ENCODE measurements at regions not wholly inside any gene's neighbourhood (a gene's known extent, or its start where the extent isn't known, plus 50 kb on each side); places are given as distances from the start of the nearest gene placed in this dataset.

DNA sequence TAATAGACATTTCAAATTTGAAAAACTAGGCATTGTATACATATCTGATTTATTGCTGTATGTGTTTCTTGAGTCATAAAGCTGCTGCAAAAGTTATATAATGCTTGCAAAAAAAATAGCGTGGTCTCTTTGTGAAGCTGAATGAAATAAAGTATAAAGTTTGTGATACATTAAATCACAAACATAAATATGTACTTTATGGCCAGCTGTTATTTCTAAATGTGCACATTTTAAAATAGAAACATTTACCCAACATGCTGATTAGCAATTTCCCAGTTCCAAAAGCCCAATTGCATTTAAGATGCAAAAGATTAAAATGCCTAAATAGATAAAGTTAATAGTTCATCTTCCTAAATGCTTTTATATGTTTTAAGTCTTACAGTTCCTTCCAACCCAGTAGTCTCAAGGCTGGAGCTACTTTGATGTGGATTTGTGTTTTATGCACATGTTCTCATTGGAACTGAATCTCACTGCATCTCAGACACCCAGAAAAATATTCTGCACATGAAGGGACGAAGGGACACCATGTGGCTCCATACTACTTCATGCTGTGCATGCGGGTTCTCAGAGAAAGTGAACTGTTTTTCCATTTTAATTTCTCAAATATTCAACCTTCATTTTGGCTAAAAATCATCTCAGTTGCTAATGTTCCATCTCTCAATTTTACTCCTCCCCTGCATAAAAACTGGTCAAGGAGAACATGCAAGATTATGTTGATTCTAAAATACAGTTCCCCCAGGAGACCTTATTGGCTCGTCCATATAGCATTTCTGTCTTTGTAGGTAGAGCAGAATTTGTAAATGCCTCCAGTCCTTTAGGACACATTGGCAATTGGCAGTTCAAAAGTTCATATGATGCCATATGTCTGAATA lies 304.6 kb downstream of the MTX2 start:
- no peak for ATAC-seq
- H3K4me1 ChIP-seq = no peaks in the 10 kb centered on the region
- FAIRE-seq = no peak
- POLR2A ChIA-PET = no interaction called here
- no peak overlapping the region for H3K4me3 ChIP-seq
- no peak overlapping the region for H3K4me2 ChIP-seq
- no peaks in the 10 kb centered on the region for H3K9me3 ChIP-seq
- WGBS (ENCODE audit: missing lambda C conversion rate) = 75% methylated on average over 4 of the region's 4 CpGs
- CTCF ChIA-PET = interaction anchor here (0.7 to 3.6 kb wide), 5 partner anchors 10 to 443 kb away, joined by 3 to 18 read pairs (median 4); no protein-coding TSS in a partner anchor
- DNase-seq (ENCODE audit: low read depth in 1 of 2, low spot score in 1 of 2) = no peak
- no peak overlapping the region for H3K27ac ChIP-seq
- no peak for TF ChIP-seq CBX2 (IDR thresholded peaks at IDR 0.05; ENCODE audit: borderline replicate concordance, low read depth)

DNA sequence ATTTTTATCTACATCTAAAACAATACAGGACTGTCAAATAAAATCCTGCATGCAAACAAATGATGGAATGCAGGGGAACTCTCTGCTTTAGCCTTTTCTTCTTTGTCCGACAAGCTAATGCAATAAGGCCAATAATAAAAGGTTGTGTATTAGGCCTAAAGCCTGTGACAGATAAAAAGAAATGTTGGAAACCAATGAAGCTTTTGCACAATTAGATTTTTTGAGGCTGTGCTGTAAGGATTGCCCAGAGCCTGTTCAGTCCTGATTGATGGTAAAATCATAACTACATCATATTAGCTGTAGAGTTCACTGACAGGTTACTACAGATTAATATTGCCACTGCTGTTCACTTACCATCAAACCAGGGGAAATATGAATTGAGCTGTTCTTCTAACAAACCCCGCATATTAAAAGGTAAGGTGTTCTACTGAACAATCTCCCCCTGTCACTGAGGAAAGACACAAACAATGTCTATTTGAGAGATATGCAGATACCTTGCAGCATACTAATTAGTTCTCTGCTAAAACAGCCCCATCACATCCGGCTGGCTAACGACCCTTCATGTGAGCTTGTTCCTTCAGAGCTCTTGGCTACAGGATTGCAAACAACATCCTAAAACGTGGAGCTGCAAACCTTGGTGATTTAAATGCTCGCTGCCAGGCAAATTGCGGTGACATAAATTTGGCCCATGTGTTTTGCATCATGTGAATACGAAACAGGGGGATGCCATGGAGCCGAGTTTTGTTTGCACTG lies 305.4 kb downstream of the MTX2 start:
- no peak overlapping the region for H3K27ac ChIP-seq
- H3K4me2 ChIP-seq = no peak overlapping the region
- ATAC-seq (no peak), FAIRE-seq (no peak), DNase-seq (ENCODE audit: low read depth in 1 of 2, low spot score in 1 of 2) (no peak)
- no peak for TF ChIP-seq NR3C1 (IDR thresholded peaks at IDR 0.05)
- no peaks in the 10 kb centered on the region for H3K9me3 ChIP-seq
- CTCF ChIA-PET = interaction anchor here (1.3 to 2.6 kb wide), 5 partner anchors 11 to 434 kb away, joined by 3 to 12 read pairs (median 4); no protein-coding TSS in a partner anchor
- POLR2A ChIA-PET = no interaction called here
- H3K4me1 ChIP-seq = no peaks in the 10 kb centered on the region
- 74% methylated on average over 9 of the region's 9 CpGs for WGBS (ENCODE audit: missing lambda C conversion rate)
- no peak overlapping the region for H3K4me3 ChIP-seq

DNA sequence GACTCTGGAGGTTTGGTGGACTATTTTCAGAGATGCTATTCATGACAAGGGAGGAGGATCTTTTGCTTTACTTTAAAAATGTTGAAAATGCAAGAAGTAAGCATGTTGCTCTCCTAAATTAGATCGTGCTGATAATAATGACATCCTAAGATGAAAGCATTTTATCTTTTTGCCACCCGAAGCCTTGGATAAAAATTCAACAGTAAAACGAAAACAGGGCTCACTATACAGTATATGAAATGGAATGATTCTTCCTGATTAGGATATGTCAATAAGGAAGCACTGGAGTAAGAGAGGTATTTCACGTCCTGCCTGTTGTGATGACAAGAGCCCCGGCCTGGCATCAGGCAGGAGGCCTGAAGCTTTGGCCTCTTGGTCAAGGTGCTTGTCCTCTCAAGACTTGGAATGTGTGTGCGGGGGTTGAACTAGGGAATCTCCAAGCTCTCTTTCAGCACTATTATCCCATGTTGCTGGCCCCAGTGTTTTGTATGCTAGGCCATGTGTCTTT lies 306.0 kb downstream of the MTX2 start:
- Histone ChIP-seq H3K27ac (no peak overlapping the region), H3K9me3 (no peaks in the 10 kb centered on the region), H3K4me1 (no peaks in the 10 kb centered on the region), H3K4me2 (no peak overlapping the region), H3K4me3 (no peak overlapping the region)
- TF ChIP-seq HOXB13 (CRISPR knock-in tag; IDR thresholded peaks at IDR 0.05; ENCODE audit: low read depth) (no peak), HDAC2 (IDR thresholded peaks at IDR 0.05) (no peak), CBX2 (IDR thresholded peaks at IDR 0.05; ENCODE audit: borderline replicate concordance, low read depth) (no peak), BHLHE40 (IDR thresholded peaks at IDR 0.05; ENCODE audit: low read depth, low read length) (no peak), SREBF2 (IDR thresholded peaks at IDR 0.05) (no peak), GATA3 (IDR thresholded peaks at IDR 0.05; ENCODE audit: borderline replicate concordance) (no peak)
- TF ChIP-seq, protein P1, sequence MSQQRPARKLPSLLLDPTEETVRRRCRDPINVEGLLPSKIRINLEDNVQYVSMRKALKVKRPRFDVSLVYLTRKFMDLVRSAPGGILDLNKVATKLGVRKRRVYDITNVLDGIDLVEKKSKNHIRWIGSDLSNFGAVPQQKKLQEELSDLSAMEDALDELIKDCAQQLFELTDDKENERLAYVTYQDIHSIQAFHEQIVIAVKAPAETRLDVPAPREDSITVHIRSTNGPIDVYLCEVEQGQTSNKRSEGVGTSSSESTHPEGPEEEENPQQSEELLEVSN (IDR thresholded peaks at IDR 0.05; ENCODE audit: borderline replicate concordance, low read depth) = no peak
- no peak for DNase-seq (ENCODE audit: low read depth in 1 of 2, low spot score in 1 of 2)
- CTCF ChIA-PET = interaction anchor here (0.9 to 1.6 kb wide), 5 partner anchors 8 to 435 kb away, joined by 3 to 6 read pairs (median 4); no protein-coding TSS in a partner anchor
- POLR2A ChIA-PET = no interaction called here
- 82% methylated on average over 6 of the region's 6 CpGs for WGBS (ENCODE audit: missing lambda C conversion rate)
- no peak for FAIRE-seq
- ATAC-seq = no peak

DNA sequence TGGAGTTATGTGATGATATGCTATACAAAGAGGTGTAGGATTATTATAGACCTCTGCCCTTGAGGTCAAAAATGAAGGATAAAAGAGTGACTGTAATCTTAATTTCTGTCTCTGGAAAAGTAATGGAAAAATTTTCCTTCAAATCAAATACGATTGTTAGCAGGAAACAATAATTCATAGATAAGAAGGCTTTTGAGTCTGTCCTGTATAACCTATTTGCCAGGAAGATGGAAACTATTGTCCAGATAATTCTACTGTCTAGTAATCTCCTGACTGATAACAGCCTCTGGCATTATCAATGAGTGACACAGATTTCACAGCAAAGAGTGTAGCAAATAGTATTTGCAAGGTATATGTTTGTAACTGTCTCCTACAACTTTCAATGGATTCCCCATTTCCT lies 307.8 kb downstream of the MTX2 start:
- no peak overlapping the region for H3K4me2 ChIP-seq
- no peak for ATAC-seq
- no peak for DNase-seq (ENCODE audit: low read depth in 1 of 2, low spot score in 1 of 2)
- no peak overlapping the region for H3K4me3 ChIP-seq
- no peak for TF ChIP-seq ZNF302 (CRISPR knock-in tag; IDR thresholded peaks at IDR 0.05)
- no peak for TF ChIP-seq EHF (CRISPR knock-in tag; IDR thresholded peaks at IDR 0.05)
- TF ChIP-seq GATA3 (IDR thresholded peaks at IDR 0.05; ENCODE audit: borderline replicate concordance) = no peak
- TF ChIP-seq, protein P2, sequence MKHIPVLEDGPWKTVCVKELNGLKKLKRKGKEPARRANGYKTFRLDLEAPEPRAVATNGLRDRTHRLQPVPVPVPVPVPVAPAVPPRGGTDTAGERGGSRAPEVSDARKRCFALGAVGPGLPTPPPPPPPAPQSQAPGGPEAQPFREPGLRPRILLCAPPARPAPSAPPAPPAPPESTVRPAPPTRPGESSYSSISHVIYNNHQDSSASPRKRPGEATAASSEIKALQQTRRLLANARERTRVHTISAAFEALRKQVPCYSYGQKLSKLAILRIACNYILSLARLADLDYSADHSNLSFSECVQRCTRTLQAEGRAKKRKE (CRISPR knock-in tag; IDR thresholded peaks at IDR 0.05; ENCODE audit: low read depth) = no peak
- no peak for TF ChIP-seq FOSB (CRISPR knock-in tag; IDR thresholded peaks at IDR 0.05)
- no peak for TF ChIP-seq TP53 (CRISPR knock-in tag; IDR thresholded peaks at IDR 0.05)
- TF ChIP-seq, protein P3, sequence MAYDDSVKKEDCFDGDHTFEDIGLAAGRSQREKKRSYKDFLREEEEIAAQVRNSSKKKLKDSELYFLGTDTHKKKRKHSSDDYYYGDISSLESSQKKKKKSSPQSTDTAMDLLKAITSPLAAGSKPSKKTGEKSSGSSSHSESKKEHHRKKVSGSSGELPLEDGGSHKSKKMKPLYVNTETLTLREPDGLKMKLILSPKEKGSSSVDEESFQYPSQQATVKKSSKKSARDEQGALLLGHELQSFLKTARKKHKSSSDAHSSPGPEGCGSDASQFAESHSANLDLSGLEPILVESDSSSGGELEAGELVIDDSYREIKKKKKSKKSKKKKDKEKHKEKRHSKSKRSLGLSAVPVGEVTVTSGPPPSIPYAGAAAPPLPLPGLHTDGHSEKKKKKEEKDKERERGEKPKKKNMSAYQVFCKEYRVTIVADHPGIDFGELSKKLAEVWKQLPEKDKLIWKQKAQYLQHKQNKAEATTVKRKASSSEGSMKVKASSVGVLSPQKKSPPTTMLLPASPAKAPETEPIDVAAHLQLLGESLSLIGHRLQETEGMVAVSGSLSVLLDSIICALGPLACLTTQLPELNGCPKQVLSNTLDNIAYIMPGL (CRISPR knock-in tag; IDR thresholded peaks at IDR 0.05; ENCODE audit: borderline replicate concordance) = no peak
- TF ChIP-seq RAD21 (conservative IDR thresholded peaks at IDR 0.05 in 1 of 2, IDR thresholded peaks at IDR 0.05 in 1 of 2) = no peak
- TF ChIP-seq JUN (IDR thresholded peaks at IDR 0.05) = no peak
- TF ChIP-seq ESRRA (IDR thresholded peaks at IDR 0.05; ENCODE audit: borderline replicate concordance, low read length) = no peak
- TF ChIP-seq ZSCAN20 (CRISPR knock-in tag; IDR thresholded peaks at IDR 0.05) = no peak
- TF ChIP-seq, protein P1 (IDR thresholded peaks at IDR 0.05; ENCODE audit: borderline replicate concordance, low read depth) = no peak
- TF ChIP-seq, protein P4, sequence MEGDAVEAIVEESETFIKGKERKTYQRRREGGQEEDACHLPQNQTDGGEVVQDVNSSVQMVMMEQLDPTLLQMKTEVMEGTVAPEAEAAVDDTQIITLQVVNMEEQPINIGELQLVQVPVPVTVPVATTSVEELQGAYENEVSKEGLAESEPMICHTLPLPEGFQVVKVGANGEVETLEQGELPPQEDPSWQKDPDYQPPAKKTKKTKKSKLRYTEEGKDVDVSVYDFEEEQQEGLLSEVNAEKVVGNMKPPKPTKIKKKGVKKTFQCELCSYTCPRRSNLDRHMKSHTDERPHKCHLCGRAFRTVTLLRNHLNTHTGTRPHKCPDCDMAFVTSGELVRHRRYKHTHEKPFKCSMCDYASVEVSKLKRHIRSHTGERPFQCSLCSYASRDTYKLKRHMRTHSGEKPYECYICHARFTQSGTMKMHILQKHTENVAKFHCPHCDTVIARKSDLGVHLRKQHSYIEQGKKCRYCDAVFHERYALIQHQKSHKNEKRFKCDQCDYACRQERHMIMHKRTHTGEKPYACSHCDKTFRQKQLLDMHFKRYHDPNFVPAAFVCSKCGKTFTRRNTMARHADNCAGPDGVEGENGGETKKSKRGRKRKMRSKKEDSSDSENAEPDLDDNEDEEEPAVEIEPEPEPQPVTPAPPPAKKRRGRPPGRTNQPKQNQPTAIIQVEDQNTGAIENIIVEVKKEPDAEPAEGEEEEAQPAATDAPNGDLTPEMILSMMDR (IDR thresholded peaks at IDR 0.05) = no peak
- no peak for TF ChIP-seq KDM1A (IDR thresholded peaks at IDR 0.05; ENCODE audit: low read depth)
- no peak for TF ChIP-seq NFE2L2 (conservative IDR thresholded peaks at IDR 0.05; ENCODE audit: low read length)
- ChIA-PET CTCF (interaction anchor here (0.9 to 1.9 kb wide), 2 partner anchors 122 to 437 kb away, joined by 3 to 6 read pairs; no protein-coding TSS in a partner anchor), POLR2A (no interaction called here)
- no peak overlapping the region for H3K27ac ChIP-seq
- peaks cover 3% of the 10 kb centered on the region for H3K4me1 ChIP-seq
- no peak for FAIRE-seq
- 68% methylated on average over 1 of the region's 1 CpG for WGBS (ENCODE audit: missing lambda C conversion rate)
- H3K9me3 ChIP-seq = no peaks in the 10 kb centered on the region

All from A549 (cell line).